ENCODE measurements at regions not wholly inside any gene's neighbourhood (a gene's known extent, or its start where the extent isn't known, plus 50 kb on each side); places are given as distances from the start of the nearest gene placed in this dataset.

DNA sequence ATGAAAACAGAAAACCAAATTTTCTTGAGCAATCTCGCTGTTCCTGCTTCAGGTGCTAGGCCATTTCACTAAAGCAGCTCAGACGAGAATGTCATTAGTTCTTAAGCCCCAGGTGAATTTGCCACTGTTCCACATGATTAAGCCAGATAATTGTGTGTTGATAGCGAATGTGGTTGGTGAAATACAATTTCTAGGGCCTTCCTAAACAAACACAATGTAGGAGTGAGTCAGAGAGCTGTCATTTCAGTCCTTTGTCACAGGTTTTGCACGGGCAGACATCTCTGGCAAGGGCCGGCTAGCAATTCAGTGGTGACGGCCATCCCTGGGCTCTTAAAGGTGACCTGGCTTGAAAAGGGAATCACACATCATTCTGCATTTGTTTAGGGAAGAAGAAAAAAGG, 170.7 kb downstream of the TMEM182 start:
- no peak overlapping the region for H2BK5ac ChIP-seq (ENCODE audit: low read depth, low read length, poor library complexity, severe bottlenecking)
- H3K23ac ChIP-seq (ENCODE audit: low read depth, low read length) = no peak overlapping the region
- H3K4me2 ChIP-seq (ENCODE audit: low read depth, low read length) = no peak overlapping the region
- TF ChIP-seq MAZ (IDR thresholded peaks at IDR 0.05; ENCODE audit: borderline replicate concordance, low read depth, low read length) = no peak
- TF ChIP-seq, protein P1, sequence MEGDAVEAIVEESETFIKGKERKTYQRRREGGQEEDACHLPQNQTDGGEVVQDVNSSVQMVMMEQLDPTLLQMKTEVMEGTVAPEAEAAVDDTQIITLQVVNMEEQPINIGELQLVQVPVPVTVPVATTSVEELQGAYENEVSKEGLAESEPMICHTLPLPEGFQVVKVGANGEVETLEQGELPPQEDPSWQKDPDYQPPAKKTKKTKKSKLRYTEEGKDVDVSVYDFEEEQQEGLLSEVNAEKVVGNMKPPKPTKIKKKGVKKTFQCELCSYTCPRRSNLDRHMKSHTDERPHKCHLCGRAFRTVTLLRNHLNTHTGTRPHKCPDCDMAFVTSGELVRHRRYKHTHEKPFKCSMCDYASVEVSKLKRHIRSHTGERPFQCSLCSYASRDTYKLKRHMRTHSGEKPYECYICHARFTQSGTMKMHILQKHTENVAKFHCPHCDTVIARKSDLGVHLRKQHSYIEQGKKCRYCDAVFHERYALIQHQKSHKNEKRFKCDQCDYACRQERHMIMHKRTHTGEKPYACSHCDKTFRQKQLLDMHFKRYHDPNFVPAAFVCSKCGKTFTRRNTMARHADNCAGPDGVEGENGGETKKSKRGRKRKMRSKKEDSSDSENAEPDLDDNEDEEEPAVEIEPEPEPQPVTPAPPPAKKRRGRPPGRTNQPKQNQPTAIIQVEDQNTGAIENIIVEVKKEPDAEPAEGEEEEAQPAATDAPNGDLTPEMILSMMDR (conservative IDR thresholded peaks at IDR 0.05; ENCODE audit: low read depth, low read length) = no peak
- TF ChIP-seq, protein P2, sequence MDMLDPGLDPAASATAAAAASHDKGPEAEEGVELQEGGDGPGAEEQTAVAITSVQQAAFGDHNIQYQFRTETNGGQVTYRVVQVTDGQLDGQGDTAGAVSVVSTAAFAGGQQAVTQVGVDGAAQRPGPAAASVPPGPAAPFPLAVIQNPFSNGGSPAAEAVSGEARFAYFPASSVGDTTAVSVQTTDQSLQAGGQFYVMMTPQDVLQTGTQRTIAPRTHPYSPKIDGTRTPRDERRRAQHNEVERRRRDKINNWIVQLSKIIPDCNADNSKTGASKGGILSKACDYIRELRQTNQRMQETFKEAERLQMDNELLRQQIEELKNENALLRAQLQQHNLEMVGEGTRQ (IDR thresholded peaks at IDR 0.05; ENCODE audit: low read depth, low read length) = no peak
- TF ChIP-seq MXI1 (IDR thresholded peaks at IDR 0.05; ENCODE audit: borderline replicate concordance, low read depth, low read length) = no peak
- TF ChIP-seq POLR2A (IDR thresholded peaks at IDR 0.05; ENCODE audit: low read depth, low read length) = no peak
- no peak for TF ChIP-seq NFE2L2 (IDR thresholded peaks at IDR 0.05; ENCODE audit: low read depth, low read length)
- TF ChIP-seq RFX5 (IDR thresholded peaks at IDR 0.05; ENCODE audit: low read depth, low read length) = no peak
- TF ChIP-seq, protein P3, sequence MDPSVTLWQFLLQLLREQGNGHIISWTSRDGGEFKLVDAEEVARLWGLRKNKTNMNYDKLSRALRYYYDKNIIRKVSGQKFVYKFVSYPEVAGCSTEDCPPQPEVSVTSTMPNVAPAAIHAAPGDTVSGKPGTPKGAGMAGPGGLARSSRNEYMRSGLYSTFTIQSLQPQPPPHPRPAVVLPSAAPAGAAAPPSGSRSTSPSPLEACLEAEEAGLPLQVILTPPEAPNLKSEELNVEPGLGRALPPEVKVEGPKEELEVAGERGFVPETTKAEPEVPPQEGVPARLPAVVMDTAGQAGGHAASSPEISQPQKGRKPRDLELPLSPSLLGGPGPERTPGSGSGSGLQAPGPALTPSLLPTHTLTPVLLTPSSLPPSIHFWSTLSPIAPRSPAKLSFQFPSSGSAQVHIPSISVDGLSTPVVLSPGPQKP (IDR thresholded peaks at IDR 0.05; ENCODE audit: borderline replicate concordance, low read depth, low read length) = no peak
- no peak for TF ChIP-seq SMC3 (IDR thresholded peaks at IDR 0.05; ENCODE audit: low read depth, low read length)
- no peak for TF ChIP-seq RCOR1 (IDR thresholded peaks at IDR 0.05; ENCODE audit: insufficient replicate concordance, low read length)
- no peak for TF ChIP-seq CEBPB (IDR thresholded peaks at IDR 0.05; ENCODE audit: low read depth, low read length)
- TF ChIP-seq CHD1 (IDR thresholded peaks at IDR 0.05; ENCODE audit: low read depth, low read length) = no peak
- no peak for TF ChIP-seq BHLHE40 (IDR thresholded peaks at IDR 0.05; ENCODE audit: low read depth, low read length)
- TF ChIP-seq FOS (IDR thresholded peaks at IDR 0.05; ENCODE audit: low read depth, low read length) = no peak
- TF ChIP-seq RAD21 (IDR thresholded peaks at IDR 0.05; ENCODE audit: low read length) = no peak
- TF ChIP-seq MAFK (IDR thresholded peaks at IDR 0.05; ENCODE audit: low read depth, low read length) = no peak
- H3K56ac ChIP-seq (ENCODE audit: extremely low read depth, insufficient read depth, low read length) = no peak overlapping the region
- H3K79me1 ChIP-seq (ENCODE audit: low read depth in 1 of 2, low read length in 2 of 2) = no peaks in the 10 kb centered on the region
- no peak overlapping the region for H4K91ac ChIP-seq (ENCODE audit: insufficient read depth, low read depth, low read length)
- CTCF ChIA-PET = no interaction called here
- no peaks in the 10 kb centered on the region; the same call in 1 of the 2 replicates for H3K9me3 ChIP-seq (ENCODE audit: control insufficient read depth, insufficient read depth, low read length)
- H3K4ac ChIP-seq (ENCODE audit: low read depth, low read length) = no peak overlapping the region
- no peaks in the 10 kb centered on the region for H3K27me3 ChIP-seq (ENCODE audit: control insufficient read depth, insufficient read depth, low read length)
- ATAC-seq (ENCODE audit: low read depth) (no peak), DNase-seq (no peak)
- no peak overlapping the region for H2BK120ac ChIP-seq (ENCODE audit: low read depth, low read length)
- H4K20me1 ChIP-seq (ENCODE audit: insufficient read depth, low read length) = no peaks in the 10 kb centered on the region
- no peak overlapping the region for H4K8ac ChIP-seq (ENCODE audit: low read depth in 2 of 2, low read length in 2 of 2)
- no peak overlapping the region for H3K4me3 ChIP-seq (ENCODE audit: insufficient read depth, low read depth, low read length)
- no peak overlapping the region for H2AK9ac ChIP-seq (replicated peaks; ENCODE audit: low read depth, low read length, poor library complexity)
- no peak overlapping the region for H3K9ac ChIP-seq (ENCODE audit: low read depth, low read length)
- POLR2A ChIA-PET (ENCODE audit: unreplicated experiment) = no interaction called here
- intact Hi-C loops (cut with micrococcal nuclease) (loop anchor here (10.0 kb wide), 1 partner anchor 62 kb away; no protein-coding TSS in a partner anchor), dilution Hi-C loops (cut with HindIII; ENCODE audit: low sequenced_read_pairs, unreplicated experiment) (no loop called here), in situ Hi-C loops (cut with MboI; ENCODE audit: low sequenced_read_pairs) (no loop called here)
- no peak overlapping the region for H2BK20ac ChIP-seq (ENCODE audit: low read depth, low read length)
- no peak overlapping the region for H4K5ac ChIP-seq (ENCODE audit: low read depth, low read length)
- no peak overlapping the region for H2AFZ ChIP-seq (replicated peaks; ENCODE audit: low read length, poor library complexity)
- H3K18ac ChIP-seq (ENCODE audit: low read depth, low read length) = no peak overlapping the region
- no peaks in the 10 kb centered on the region for H3K9me1 ChIP-seq (ENCODE audit: insufficient read depth, low read length)
- no peak overlapping the region for H3K27ac ChIP-seq (ENCODE audit: insufficient read depth, low read length)
- H2AK5ac ChIP-seq (ENCODE audit: low read depth, low read length) = no peak overlapping the region
- H3K36me3 ChIP-seq (ENCODE audit: control insufficient read depth, insufficient read depth, low read length) = no peaks in the 10 kb centered on the region
- H3K4me1 ChIP-seq (ENCODE audit: control insufficient read depth, insufficient read depth, low read length) = no peaks in the 10 kb centered on the region
- BruUV-seq (replicated peaks) = no TSS peak
- no peak overlapping the region for H2BK15ac ChIP-seq (ENCODE audit: low read depth, low read length)
- WGBS, 2 experiments (ENCODE audit: extremely low coverage in 2 of 2, insufficient read length in 1 of 2) = no CpG with 5 or more reads among the region's 6 CpGs
- no peak overlapping the region for H3K14ac ChIP-seq (replicated peaks; ENCODE audit: low read depth, low read length)
